Mesendoderm (in vitro differentiated cells): ENCODE measurements at regions not wholly inside any gene's neighbourhood (a gene's known extent, or its start where the extent isn't known, plus 50 kb on each side); places are given as distances from the start of the nearest gene placed in this dataset.

Experiments used
- DNase-seq: peaks from one replicate; pipeline ENCODE4 v3.0.0; 2013
- H2AK5ac ChIP-seq: 2 replicates; pipeline ENCODE4 v1.6.1; 2013; ENCODE audit warnings: low read length, inconsistent platforms
- H2BK120ac ChIP-seq: 2 replicates; pipeline ENCODE4 v1.6.1; 2013; ENCODE audit warnings: low read depth, mild to moderate bottlenecking, low read length, moderate library complexity, mixed read lengths
- H2BK15ac ChIP-seq: replicated peaks from 2 replicates; pipeline ENCODE4 v1.6.1; 2013; ENCODE audit warnings: low read depth, mild to moderate bottlenecking, moderate library complexity
- H2BK5ac ChIP-seq: 2 replicates; pipeline ENCODE4 v1.6.1; 2013; ENCODE audit warnings: low read length, inconsistent platforms
- H3K18ac ChIP-seq: 2 replicates; pipeline ENCODE4 v1.6.1; 2013; ENCODE audit warnings: mild to moderate bottlenecking, low read length, mixed read lengths
- H3K23ac ChIP-seq: one replicate; pipeline ENCODE4 v1.6.1; 2013; ENCODE audit warnings: low read length
- H3K27ac ChIP-seq: 2 replicates; pipeline ENCODE4 v1.5.1; 2013; ENCODE audit warnings: low read depth, mild to moderate bottlenecking, inconsistent platforms, low read length, moderate library complexity
- H3K27me3 ChIP-seq: 2 replicates; pipeline ENCODE4 v1.6.1; 2013; ENCODE audit warnings: low read length, control low read depth, mild to moderate bottlenecking, inconsistent platforms; ENCODE audit not compliant: insufficient read depth, poor library complexity
- H3K36me3 ChIP-seq: 2 replicates; pipeline ENCODE4 v1.6.1; 2013; ENCODE audit warnings: low read length, inconsistent platforms; ENCODE audit not compliant: control insufficient read depth, insufficient read depth
- H3K4ac ChIP-seq: one replicate; pipeline ENCODE4 v1.6.1; 2013; ENCODE audit warnings: low read depth, mild to moderate bottlenecking, low read length, moderate library complexity
- H3K4me1 ChIP-seq: 2 replicates; pipeline ENCODE4 v1.6.1; 2013; ENCODE audit warnings: low read depth, low read length, inconsistent platforms; ENCODE audit not compliant: control insufficient read depth
- H3K4me2 ChIP-seq: 2 replicates; pipeline ENCODE4 v1.6.1; 2013; ENCODE audit warnings: low read length
- H3K4me3 ChIP-seq: 2 replicates; pipeline ENCODE4 v1.5.1; 2013; ENCODE audit warnings: mild to moderate bottlenecking, low read length
- H3K56ac ChIP-seq: one replicate; pipeline ENCODE4 v1.6.1; 2013; ENCODE audit warnings: low read length
- H3K79me1 ChIP-seq: 2 replicates; pipeline ENCODE4 v1.6.1; 2013; ENCODE audit warnings: low read length, inconsistent platforms
- H3K79me2 ChIP-seq: 2 replicates; pipeline ENCODE4 v1.6.1; 2013; ENCODE audit warnings: mild to moderate bottlenecking, low read length; ENCODE audit not compliant: control insufficient read depth, insufficient read depth
- H3K9ac ChIP-seq: 2 replicates; pipeline ENCODE4 v1.6.1; 2013; ENCODE audit warnings: low read length, inconsistent platforms
- H4K5ac ChIP-seq: one replicate; pipeline ENCODE4 v1.6.1; 2013; ENCODE audit warnings: low read length
- H4K8ac ChIP-seq: one replicate; pipeline ENCODE4 v1.6.1; 2013; ENCODE audit warnings: low read depth, mild to moderate bottlenecking, control low read depth, low read length, moderate library complexity
- WGBS: extraction: QIAGEN DNeasy Blood & Tissue Kit; methylation state at CpG from one replicate; pipeline ENCODE4 v1.1.7; 2013; ENCODE audit warnings: low lambda C conversion rate, missing lambda C conversion rate; ENCODE audit not compliant: insufficient coverage; ENCODE audit errors: extremely low coverage; 5-methylcytosine and 5-hydroxymethylcytosine counted together

- H3K79me1 ChIP-seq = no peaks in the 10 kb centered on the region
- H2BK120ac ChIP-seq = no peak overlapping the region
- no peak overlapping the region for H3K23ac ChIP-seq
- no peak overlapping the region for H3K56ac ChIP-seq
- no CpG with 5 or more reads among the region's 26 CpGs for WGBS
- H3K9ac ChIP-seq = no peak overlapping the region
- H3K4ac ChIP-seq = no peak overlapping the region
- no peak overlapping the region for H2BK5ac ChIP-seq
- H4K5ac ChIP-seq = no peak overlapping the region
- H3K36me3 ChIP-seq = no peaks in the 10 kb centered on the region
- no peaks in the 10 kb centered on the region for H3K4me1 ChIP-seq
- H3K27ac ChIP-seq = no peak overlapping the region
- H3K4me2 ChIP-seq = no peak overlapping the region
- H3K4me3 ChIP-seq = no peak overlapping the region
- no peak overlapping the region for H4K8ac ChIP-seq
- H3K79me2 ChIP-seq = no peaks in the 10 kb centered on the region
- H3K18ac ChIP-seq = no peak overlapping the region
- H3K27me3 ChIP-seq = no peaks in the 10 kb centered on the region
- H2AK5ac ChIP-seq = no peak overlapping the region
- no peak for DNase-seq
- no peak overlapping the region for H2BK15ac ChIP-seq
Observed at GRCh38 chr5:3310541-3311261, 284.9 kb upstream of the IRX1 start.

DNA sequence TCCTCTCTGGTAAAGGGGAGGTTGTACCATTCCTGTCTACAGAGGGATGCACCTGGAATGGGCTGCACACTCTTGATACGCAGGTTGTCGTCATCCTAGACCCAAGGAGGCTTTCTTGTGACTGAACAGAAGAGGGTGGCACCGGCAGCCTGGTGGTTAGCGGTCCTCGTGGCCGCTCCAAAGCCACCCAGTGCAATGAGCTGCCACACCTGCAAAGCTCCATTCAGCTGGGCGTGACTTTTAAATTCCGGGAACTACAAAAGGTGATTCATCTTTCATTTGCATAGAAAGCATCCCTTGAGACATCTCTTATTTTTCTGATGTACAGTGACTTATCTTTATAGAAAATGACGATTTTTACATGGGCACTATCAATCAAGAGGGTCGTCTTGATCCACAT, 286.1 kb upstream of the IRX1 start:
- Histone ChIP-seq H3K4me2 (no peak overlapping the region), H4K8ac (no peak overlapping the region), H2BK120ac (no peak overlapping the region), H2AK5ac (no peak overlapping the region), H3K23ac (no peak overlapping the region), H3K79me1 (no peaks in the 10 kb centered on the region), H4K5ac (no peak overlapping the region), H3K36me3 (no peaks in the 10 kb centered on the region), H2BK15ac (no peak overlapping the region), H3K4ac (no peak overlapping the region), H2BK5ac (no peak overlapping the region), H3K18ac (no peak overlapping the region), H3K56ac (no peak overlapping the region), H3K4me1 (no peaks in the 10 kb centered on the region), H3K9ac (no peak overlapping the region), H3K27ac (no peak overlapping the region), H3K4me3 (no peak overlapping the region), H3K79me2 (no peaks in the 10 kb centered on the region), H3K27me3 (no peaks in the 10 kb centered on the region)
- DNase-seq = no peak
- no CpG with 5 or more reads among the region's 10 CpGs for WGBS

DNA sequence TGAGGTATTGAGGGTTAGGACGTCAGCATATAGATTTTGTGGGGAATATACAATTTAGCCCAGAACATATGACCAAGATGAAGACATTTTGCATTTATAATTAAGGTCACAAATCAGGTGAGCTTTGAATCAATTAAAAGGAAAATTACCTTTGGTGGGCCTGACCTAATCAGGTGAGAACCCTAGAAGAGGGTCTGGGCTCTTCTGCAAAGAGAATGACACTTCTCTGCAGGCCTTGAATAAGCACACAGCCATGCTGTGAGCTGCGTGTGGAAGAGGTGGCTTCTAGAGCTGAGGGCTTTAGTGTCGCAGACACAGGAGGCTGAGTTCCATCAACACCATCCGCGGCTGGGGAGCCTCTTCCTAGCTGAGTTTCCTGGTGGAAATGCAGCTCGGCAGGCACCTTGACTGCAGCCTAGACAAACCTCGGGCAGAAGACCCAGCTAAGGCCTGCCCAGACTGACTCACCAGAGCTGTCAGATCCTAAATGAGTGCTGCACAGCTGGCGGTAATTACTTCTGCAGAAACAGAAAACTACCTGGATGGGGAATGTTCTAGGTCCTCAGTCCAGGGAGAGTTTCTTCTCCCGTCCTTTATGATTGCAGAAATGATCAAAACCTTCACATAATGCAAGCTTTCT, 287.5 kb upstream of the IRX1 start:
- Histone ChIP-seq H2BK15ac (no peak overlapping the region), H3K18ac (no peak overlapping the region), H3K4me2 (no peak overlapping the region), H2BK5ac (no peak overlapping the region), H3K23ac (no peak overlapping the region), H2BK120ac (no peak overlapping the region), H3K4ac (no peak overlapping the region), H4K5ac (no peak overlapping the region), H3K79me1 (no peaks in the 10 kb centered on the region), H3K4me3 (no peak overlapping the region), H4K8ac (no peak overlapping the region), H3K27me3 (no peaks in the 10 kb centered on the region), H3K79me2 (no peaks in the 10 kb centered on the region), H3K9ac (no peak overlapping the region), H3K56ac (no peak overlapping the region), H3K27ac (no peak overlapping the region), H3K4me1 (no peaks in the 10 kb centered on the region), H3K36me3 (no peaks in the 10 kb centered on the region), H2AK5ac (no peak overlapping the region)
- WGBS = no CpG with 5 or more reads among the region's 9 CpGs
- no peak for DNase-seq

GRCh38 chr5:3305432-3305831, 290.2 kb upstream of the IRX1 start:
- no peak overlapping the region for H4K5ac ChIP-seq
- no peaks in the 10 kb centered on the region for H3K4me1 ChIP-seq
- H3K4me3 ChIP-seq = no peak overlapping the region
- H3K4ac ChIP-seq = no peak overlapping the region
- no peaks in the 10 kb centered on the region for H3K27me3 ChIP-seq
- no peak overlapping the region for H3K9ac ChIP-seq
- no peak overlapping the region for H3K27ac ChIP-seq
- H3K18ac ChIP-seq = no peak overlapping the region
- no peak overlapping the region for H3K4me2 ChIP-seq
- no peak overlapping the region for H4K8ac ChIP-seq
- H2BK120ac ChIP-seq = no peak overlapping the region
- DNase-seq = no peak
- H3K36me3 ChIP-seq = no peaks in the 10 kb centered on the region
- no peak overlapping the region for H3K23ac ChIP-seq
- H3K56ac ChIP-seq = no peak overlapping the region
- H2BK15ac ChIP-seq = no peak overlapping the region
- no CpG with 5 or more reads among the region's 29 CpGs for WGBS
- no peaks in the 10 kb centered on the region for H3K79me2 ChIP-seq
- no peak overlapping the region for H2AK5ac ChIP-seq
- H3K79me1 ChIP-seq = no peaks in the 10 kb centered on the region
- no peak overlapping the region for H2BK5ac ChIP-seq

DNA sequence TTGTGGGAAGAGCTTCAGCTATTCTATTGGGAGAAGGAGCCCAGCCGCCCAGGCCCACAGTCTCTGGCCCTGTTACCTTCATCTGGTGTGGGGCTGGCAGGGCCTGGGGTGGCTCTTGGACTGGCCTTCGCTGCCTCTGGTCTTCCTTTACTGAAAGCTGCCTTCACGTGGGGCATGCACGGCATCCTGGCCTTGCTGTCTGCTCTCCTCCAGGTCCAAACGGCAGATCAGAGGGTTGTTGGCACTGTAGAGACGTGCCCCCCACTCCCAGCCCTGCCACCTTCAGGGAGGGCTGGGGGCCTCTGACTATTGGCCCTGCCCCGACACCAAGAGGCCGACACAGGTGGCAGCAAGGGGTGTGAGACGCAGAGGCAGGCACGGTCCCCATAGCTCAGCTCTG, 291.3 kb upstream of the IRX1 start:
- Histone ChIP-seq H2BK120ac (no peak overlapping the region), H3K23ac (no peak overlapping the region), H4K8ac (no peak overlapping the region), H3K79me2 (no peaks in the 10 kb centered on the region), H3K4me3 (no peak overlapping the region), H3K9ac (no peak overlapping the region), H3K18ac (no peak overlapping the region), H3K56ac (no peak overlapping the region), H3K27me3 (no peaks in the 10 kb centered on the region), H2BK5ac (no peak overlapping the region), H4K5ac (no peak overlapping the region), H2AK5ac (no peak overlapping the region), H3K4me1 (no peaks in the 10 kb centered on the region), H2BK15ac (no peak overlapping the region), H3K79me1 (no peaks in the 10 kb centered on the region), H3K36me3 (no peaks in the 10 kb centered on the region), H3K4ac (no peak overlapping the region), H3K27ac (no peak overlapping the region), H3K4me2 (no peak overlapping the region)
- WGBS = no CpG with 5 or more reads among the region's 10 CpGs
- no peak for DNase-seq

- Histone ChIP-seq H2AK5ac (no peak overlapping the region), H3K9ac (no peak overlapping the region), H3K4me1 (no peaks in the 10 kb centered on the region), H3K18ac (no peak overlapping the region), H3K79me2 (no peaks in the 10 kb centered on the region), H3K4me2 (no peak overlapping the region), H3K79me1 (no peaks in the 10 kb centered on the region), H3K27ac (no peak overlapping the region), H3K36me3 (no peaks in the 10 kb centered on the region), H3K27me3 (no peaks in the 10 kb centered on the region), H2BK15ac (no peak overlapping the region), H3K56ac (no peak overlapping the region), H3K4ac (no peak overlapping the region), H3K23ac (no peak overlapping the region), H2BK120ac (no peak overlapping the region), H4K8ac (no peak overlapping the region), H3K4me3 (no peak overlapping the region), H4K5ac (no peak overlapping the region), H2BK5ac (no peak overlapping the region)
- whole genome bisulfite sequencing = no CpG with 5 or more reads among the region's 3 CpGs
- DNase-seq = no peak
Observed at GRCh38 chr5:3303777-3304176, 291.9 kb upstream of the IRX1 start.
